ENCODE measurements at regions not wholly inside any gene's neighbourhood (a gene's known extent, or its start where the extent isn't known, plus 50 kb on each side); places are given as distances from the start of the nearest gene placed in this dataset.
"Not testable (repeated sequence)": the region's sequence is repeated elsewhere in the genome, so short reads cannot be mapped to it uniquely, and the experiment has no call there.

DNA sequence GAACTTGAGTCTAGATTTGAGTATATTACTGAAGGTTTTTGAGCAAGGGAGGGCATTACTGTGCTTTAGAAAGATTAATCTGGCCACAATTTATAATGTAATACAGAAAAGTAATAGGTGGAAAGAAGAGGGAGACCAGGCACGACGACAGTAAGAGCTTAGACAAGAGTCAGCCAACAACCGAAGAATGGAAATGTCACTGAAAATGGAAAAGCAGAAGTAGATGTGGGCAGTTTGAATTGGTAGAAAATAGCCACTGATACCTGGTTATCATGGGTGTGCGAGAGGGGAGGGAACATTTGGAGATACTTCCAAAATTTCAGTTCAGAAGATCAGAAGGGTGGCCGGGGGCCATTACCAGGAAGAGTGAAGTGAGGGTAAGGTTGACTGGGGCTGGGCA lies 339.1 kb downstream of the UTRN start:
- no peak overlapping the region for H2AFZ ChIP-seq (ENCODE audit: low read depth, low read length)
- no peaks in the 10 kb centered on the region for H3K4me1 ChIP-seq (ENCODE audit: insufficient read depth, low read length)
- H3K27me3 ChIP-seq (ENCODE audit: insufficient read depth, low read length): no peaks in the 10 kb centered on the region
- H3K4me3 ChIP-seq (ENCODE audit: low read length): no peak overlapping the region
- H3K9me3 ChIP-seq (ENCODE audit: low read length): no peaks in the 10 kb centered on the region
- no peaks in the 10 kb centered on the region for H3K36me3 ChIP-seq (ENCODE audit: insufficient read depth, low read length)

DNA sequence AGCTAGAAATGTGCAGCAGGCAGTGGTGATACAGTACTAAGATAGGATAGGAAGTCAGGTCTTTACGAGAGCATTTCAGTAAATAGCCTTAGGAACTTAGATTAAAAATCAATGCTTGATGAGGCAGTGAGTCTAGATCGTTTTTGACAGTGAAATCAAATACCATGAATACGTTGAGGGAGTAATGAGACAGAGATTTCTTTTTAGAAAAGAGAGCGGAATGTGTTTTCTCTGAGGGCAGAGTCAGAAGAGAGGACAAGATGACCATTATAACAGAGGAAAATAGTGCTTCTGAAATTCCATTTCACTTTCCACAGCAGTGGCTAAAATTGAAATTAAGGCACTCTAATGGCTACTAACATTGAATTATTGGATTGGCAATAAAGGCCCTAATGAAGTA lies 339.6 kb downstream of the UTRN start:
- no peaks in the 10 kb centered on the region for H3K27me3 ChIP-seq (ENCODE audit: insufficient read depth, low read length)
- no peak overlapping the region for H3K4me3 ChIP-seq (ENCODE audit: low read length)
- H3K4me1 ChIP-seq (ENCODE audit: insufficient read depth, low read length): no peaks in the 10 kb centered on the region

DNA sequence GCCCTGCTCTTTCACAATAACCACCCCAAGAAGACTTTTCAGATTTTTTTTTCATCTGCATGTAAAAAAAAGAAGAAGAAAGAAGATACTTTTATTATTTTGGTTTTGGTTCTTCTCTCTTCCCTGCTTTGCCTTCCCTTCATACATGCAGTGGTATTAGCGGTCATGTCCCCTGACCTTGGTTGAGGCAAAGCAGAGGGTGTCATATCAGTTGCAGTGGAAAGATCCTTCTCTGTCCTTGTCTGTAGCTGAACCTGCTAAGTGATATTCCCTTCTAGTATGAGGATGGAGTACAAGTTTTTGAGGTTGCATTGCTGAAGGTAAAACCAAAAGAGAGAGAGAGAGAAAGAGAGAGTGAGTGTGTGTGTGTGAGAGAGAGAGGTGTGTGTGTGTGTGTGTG lies 345.7 kb downstream of the UTRN start:
- no peak overlapping the region for H2AFZ ChIP-seq (ENCODE audit: low read depth, low read length)
- no peaks in the 10 kb centered on the region for H3K9me3 ChIP-seq (ENCODE audit: low read length)
- H3K36me3 ChIP-seq (ENCODE audit: insufficient read depth, low read length): no peaks in the 10 kb centered on the region
- no peaks in the 10 kb centered on the region for H3K27me3 ChIP-seq (ENCODE audit: insufficient read depth, low read length)
- no peak overlapping the region for H3K4me3 ChIP-seq (ENCODE audit: low read length)
- no peaks in the 10 kb centered on the region for H3K4me1 ChIP-seq (ENCODE audit: insufficient read depth, low read length)

More for the DNA sequence above, 339.6 kb downstream of the UTRN start:
- Histone ChIP-seq H2AFZ (ENCODE audit: low read depth, low read length) (no peak overlapping the region), H3K36me3 (ENCODE audit: insufficient read depth, low read length) (no peaks in the 10 kb centered on the region), H3K9me3 (ENCODE audit: low read length) (no peaks in the 10 kb centered on the region)

DNA sequence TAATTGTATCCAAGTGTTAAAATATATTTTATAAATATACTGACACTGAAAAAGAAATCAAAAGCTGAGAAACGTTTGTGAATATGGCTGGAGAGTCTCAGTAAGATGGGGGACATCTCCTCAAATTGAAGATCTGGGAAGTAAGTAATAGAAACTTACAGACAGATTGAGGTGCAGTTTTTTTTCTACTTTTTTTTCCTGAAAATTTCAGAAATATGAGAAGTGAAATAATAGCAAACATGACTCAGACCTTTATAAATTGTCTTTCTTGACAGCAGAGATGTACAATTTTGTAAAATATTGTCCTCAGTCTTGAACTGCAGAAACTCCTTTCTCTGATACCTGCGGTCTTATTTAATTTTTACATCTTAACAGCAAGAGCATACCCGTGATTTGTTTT lies 347.1 kb downstream of the UTRN start:
- no peak overlapping the region for H2AFZ ChIP-seq (ENCODE audit: low read depth, low read length)
- no peaks in the 10 kb centered on the region for H3K27me3 ChIP-seq (ENCODE audit: insufficient read depth, low read length)
- H3K4me1 ChIP-seq (ENCODE audit: insufficient read depth, low read length): no peaks in the 10 kb centered on the region
- H3K36me3 ChIP-seq (ENCODE audit: insufficient read depth, low read length): no peaks in the 10 kb centered on the region
- H3K9me3 ChIP-seq (ENCODE audit: low read length): no peaks in the 10 kb centered on the region
- H3K4me3 ChIP-seq (ENCODE audit: low read length): no peak overlapping the region

DNA sequence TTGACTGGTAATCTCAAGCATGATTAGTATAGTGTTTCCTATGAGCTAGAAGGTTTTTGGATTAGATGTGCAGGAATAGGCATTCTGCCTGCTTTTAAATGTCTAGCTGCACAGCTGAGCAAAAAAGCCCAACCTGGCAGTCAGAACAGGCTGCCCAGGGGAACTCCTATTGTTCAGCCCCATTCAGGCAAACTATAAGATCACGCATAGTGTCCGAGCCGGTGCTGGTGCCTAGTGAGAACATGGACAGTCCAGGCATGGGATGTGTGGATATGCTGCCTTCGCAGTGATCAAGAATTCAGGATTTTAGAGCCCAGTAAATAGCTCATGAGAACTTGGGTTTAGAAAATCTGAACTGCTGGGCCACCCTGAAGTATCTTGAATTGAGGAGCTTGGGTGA lies 348.8 kb downstream of the UTRN start:
- H3K4me1 ChIP-seq (ENCODE audit: insufficient read depth, low read length): no peaks in the 10 kb centered on the region
- H3K27me3 ChIP-seq (ENCODE audit: insufficient read depth, low read length): no peaks in the 10 kb centered on the region
- H2AFZ ChIP-seq (ENCODE audit: low read depth, low read length): no peak overlapping the region
- H3K4me3 ChIP-seq (ENCODE audit: low read length): no peak overlapping the region
- no peaks in the 10 kb centered on the region for H3K36me3 ChIP-seq (ENCODE audit: insufficient read depth, low read length)
- no peaks in the 10 kb centered on the region for H3K9me3 ChIP-seq (ENCODE audit: low read length)

DNA sequence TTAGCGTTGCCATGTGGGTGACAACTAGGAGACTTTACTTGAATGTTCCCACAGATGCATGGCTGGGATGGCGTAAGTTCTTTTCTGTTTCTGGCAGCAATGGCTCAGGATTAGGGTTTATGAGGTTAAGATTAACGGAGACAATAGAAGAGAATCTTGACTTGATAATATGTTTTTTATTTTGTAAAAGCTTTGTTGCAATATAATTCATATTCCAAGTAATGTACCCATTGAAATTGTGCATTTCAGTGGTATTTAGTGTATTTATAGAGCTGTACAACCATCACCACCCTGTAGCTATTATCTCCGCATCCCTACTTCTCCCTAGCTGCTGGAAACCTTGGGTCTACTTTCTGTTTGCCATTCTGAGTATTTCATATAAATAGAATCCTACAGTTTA lies 349.2 kb downstream of the UTRN start:
- no peaks in the 10 kb centered on the region for H3K4me1 ChIP-seq (ENCODE audit: insufficient read depth, low read length)
- no peaks in the 10 kb centered on the region for H3K27me3 ChIP-seq (ENCODE audit: insufficient read depth, low read length)
- H3K4me3 ChIP-seq (ENCODE audit: low read length): no peak overlapping the region
- no peak overlapping the region for H2AFZ ChIP-seq (ENCODE audit: low read depth, low read length)
- H3K36me3 ChIP-seq (ENCODE audit: insufficient read depth, low read length): no peaks in the 10 kb centered on the region
- no peaks in the 10 kb centered on the region for H3K9me3 ChIP-seq (ENCODE audit: low read length)

DNA sequence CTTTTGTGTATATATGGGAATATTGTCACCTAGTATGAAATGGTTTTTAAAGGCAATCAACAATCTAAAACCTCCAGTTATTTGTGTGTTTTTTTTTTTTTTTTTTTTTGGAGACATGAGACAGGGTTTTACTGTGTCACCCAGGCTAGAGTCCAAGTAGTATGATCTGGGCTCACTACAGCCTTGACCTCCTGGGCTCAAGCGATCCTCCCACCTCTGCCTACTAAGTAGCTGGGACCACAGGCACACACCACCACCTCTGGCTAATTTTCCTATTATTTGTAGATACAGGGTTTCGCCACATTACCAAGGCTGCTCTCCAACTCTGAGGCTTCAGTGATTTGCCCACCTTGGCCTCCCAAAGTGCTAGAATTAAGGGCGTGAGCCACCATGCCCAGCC lies 349.9 kb downstream of the UTRN start:
- H2AFZ ChIP-seq (ENCODE audit: low read depth, low read length): no peak overlapping the region
- no peaks in the 10 kb centered on the region for H3K27me3 ChIP-seq (ENCODE audit: insufficient read depth, low read length)
- H3K4me1 ChIP-seq (ENCODE audit: insufficient read depth, low read length): no peaks in the 10 kb centered on the region
- H3K4me3 ChIP-seq (ENCODE audit: low read length): no peak overlapping the region
- H3K9me3 ChIP-seq (ENCODE audit: low read length): no peaks in the 10 kb centered on the region
- no peaks in the 10 kb centered on the region for H3K36me3 ChIP-seq (ENCODE audit: insufficient read depth, low read length)

DNA sequence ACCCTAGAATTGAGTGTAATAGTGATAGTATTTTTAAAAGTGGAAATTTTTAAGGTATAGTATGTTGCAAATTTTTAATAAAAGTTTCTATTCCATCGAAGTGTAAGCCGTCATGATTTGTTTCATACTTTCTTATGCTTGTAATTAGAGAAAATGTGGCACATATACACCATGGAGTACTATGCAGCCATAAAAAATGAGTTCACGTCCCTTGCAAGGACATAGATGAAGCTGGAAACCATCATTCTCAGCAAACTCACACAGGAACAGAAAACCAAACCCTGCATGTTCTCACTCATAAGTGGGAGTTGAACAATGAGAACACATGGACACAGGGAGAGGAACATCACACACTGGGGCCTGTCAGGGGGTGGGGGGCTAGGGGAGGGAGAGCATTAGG lies 350.9 kb downstream of the UTRN start:
- H3K36me3 ChIP-seq (ENCODE audit: insufficient read depth, low read length); H3K27me3 ChIP-seq (ENCODE audit: insufficient read depth, low read length); H3K4me3 ChIP-seq (ENCODE audit: low read length); H3K9me3 ChIP-seq (ENCODE audit: low read length); H2AFZ ChIP-seq (ENCODE audit: low read depth, low read length); H3K4me1 ChIP-seq (ENCODE audit: insufficient read depth, low read length): not testable (repeated sequence)

DNA sequence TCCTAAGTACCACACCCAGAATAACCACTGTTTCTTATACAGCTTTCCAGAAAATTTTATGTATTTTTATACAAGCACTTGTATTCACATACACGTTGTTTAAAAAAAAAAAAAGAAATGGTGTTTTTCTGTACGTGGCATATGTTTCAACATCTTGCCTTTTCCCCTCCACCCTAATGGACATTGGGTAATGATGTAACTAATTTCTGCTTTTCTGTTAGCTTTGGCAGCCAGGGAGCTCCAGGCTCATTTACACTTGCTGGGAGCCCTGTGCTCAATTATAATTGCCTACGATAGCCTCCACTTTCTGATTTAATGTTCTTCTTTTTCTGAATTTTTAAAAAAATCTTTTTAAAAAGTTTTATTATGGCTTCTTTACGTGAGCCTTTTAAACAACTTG lies 352.4 kb downstream of the UTRN start:
- Histone ChIP-seq H3K4me3 (ENCODE audit: low read length) (no peak overlapping the region), H3K9me3 (ENCODE audit: low read length) (no peaks in the 10 kb centered on the region), H3K4me1 (ENCODE audit: insufficient read depth, low read length) (no peaks in the 10 kb centered on the region), H3K36me3 (ENCODE audit: insufficient read depth, low read length) (no peaks in the 10 kb centered on the region), H2AFZ (ENCODE audit: low read depth, low read length) (no peak overlapping the region), H3K27me3 (ENCODE audit: insufficient read depth, low read length) (no peaks in the 10 kb centered on the region)

DNA sequence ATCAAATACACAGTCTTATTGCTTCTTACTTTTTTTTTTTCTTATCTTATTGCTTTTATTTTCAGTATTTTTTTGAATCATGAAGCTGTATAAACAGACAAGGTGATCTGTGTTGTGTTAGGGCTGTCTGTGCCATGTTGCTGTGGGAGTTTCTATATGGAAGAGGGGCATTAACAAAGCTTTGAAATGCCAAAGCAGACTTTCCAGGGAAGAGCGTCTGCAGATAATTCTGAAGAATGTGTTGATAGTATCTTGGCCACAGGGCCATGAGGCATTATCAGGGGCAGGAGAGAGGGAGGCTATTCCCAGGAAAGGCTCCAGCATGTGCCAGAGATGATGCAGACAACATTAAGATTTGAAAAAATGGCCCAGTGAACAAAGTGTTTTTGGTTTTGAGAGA lies 354.5 kb downstream of the UTRN start:
- H2AFZ ChIP-seq (ENCODE audit: low read depth, low read length): no peak overlapping the region
- H3K36me3 ChIP-seq (ENCODE audit: insufficient read depth, low read length): no peaks in the 10 kb centered on the region

DNA sequence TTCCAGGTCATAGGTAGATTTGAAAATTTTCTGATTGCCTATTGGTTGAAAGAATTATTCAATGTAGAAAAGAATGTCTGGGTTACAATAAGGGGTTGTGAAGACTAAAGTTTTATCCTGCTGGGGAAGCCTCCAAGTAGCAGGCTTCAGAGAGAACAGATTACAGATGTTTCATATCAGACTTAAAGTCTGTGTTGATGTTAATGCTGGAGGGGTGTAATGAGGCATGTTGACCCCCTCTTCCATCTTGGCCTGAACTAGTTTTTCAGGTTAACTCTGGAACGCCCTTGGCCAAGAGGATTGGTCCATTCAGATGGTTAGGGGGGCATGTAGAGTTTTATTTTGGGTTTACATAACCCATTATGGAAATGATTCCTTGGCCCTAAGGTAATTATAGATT lies 356.2 kb downstream of the UTRN start:
- Histone ChIP-seq H3K4me3 (ENCODE audit: low read length) (no peak overlapping the region), H2AFZ (ENCODE audit: low read depth, low read length) (no peak overlapping the region), H3K9me3 (ENCODE audit: low read length) (no peaks in the 10 kb centered on the region), H3K4me1 (ENCODE audit: insufficient read depth, low read length) (peaks cover 6% of the 10 kb centered on the region), H3K36me3 (ENCODE audit: insufficient read depth, low read length) (no peaks in the 10 kb centered on the region), H3K27me3 (ENCODE audit: insufficient read depth, low read length) (no peaks in the 10 kb centered on the region)

More for the DNA sequence above, 354.5 kb downstream of the UTRN start:
- Histone ChIP-seq H3K4me1 (ENCODE audit: insufficient read depth, low read length) (no peaks in the 10 kb centered on the region), H3K9me3 (ENCODE audit: low read length) (no peaks in the 10 kb centered on the region), H3K4me3 (ENCODE audit: low read length) (no peak overlapping the region), H3K27me3 (ENCODE audit: insufficient read depth, low read length) (no peaks in the 10 kb centered on the region)

DNA sequence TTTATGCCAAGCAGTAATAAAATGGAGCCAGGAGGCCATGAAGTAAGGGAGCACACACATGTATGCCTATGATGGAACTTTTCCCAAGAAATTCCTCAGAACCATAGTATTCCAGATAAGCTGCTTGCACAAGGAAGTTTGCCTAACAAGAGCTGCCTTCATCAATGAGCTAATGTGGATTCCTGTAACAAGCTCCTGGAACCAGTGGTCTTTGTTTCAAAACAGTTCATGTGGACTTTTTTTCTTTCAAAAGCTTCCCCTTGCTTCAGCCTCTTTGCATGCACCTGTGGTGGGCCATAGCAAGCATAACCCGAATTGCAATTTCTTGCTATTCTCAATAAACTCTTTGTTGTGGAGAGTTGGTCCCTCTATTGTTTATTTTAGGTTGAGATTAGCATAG lies 359.6 kb downstream of the UTRN start:
- Histone ChIP-seq H3K4me1 (ENCODE audit: insufficient read depth, low read length) (peaks cover 12% of the 10 kb centered on the region), H3K36me3 (ENCODE audit: insufficient read depth, low read length) (no peaks in the 10 kb centered on the region), H3K4me3 (ENCODE audit: low read length) (no peak overlapping the region), H3K27me3 (ENCODE audit: insufficient read depth, low read length) (no peaks in the 10 kb centered on the region), H2AFZ (ENCODE audit: low read depth, low read length) (no peak overlapping the region), H3K9me3 (ENCODE audit: low read length) (no peaks in the 10 kb centered on the region)

DNA sequence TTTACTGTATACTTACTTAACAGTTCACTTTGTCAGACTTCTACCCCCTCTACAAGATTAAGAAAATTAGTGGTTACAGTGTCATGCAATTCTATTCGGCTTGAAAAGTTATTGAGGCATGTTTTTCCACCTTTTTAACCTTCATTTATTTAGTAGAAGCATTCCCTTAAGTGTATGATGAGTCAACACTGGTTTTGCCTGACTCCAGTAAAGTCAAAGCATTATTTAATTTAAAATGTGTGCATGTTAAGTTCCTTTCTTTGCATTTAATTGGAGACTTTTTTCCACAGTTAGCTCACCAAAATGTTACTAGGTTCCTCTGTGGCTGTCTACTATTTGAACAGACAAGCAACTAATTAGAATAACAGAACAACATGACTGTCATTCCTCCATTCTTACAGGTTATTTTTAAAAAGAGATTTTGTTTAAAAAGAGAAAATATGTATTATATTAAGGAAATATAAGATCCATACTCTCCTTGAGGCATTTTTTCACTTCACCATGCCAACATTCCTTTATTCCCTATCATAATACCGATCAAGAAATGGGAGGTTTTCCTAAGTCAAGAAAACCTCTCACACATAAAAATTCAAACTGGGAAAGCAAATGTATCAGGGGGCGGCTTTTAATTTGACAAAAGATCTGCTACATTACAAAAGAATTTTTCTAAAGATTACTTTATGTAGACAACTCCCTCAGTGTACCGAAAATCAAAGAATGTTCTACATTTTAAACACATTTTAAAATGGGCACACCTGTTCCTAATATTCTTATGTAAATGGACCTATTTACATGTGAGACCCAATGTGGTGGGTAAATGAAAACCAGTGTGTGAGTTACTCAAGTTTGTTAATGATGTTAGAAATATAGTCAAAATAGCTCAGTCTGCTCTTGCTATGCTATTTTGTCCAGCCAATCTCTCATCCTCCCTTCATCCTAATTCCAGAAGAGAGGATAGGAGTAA lies 361.2 kb downstream of the UTRN start:
- Histone ChIP-seq H3K9me3 (ENCODE audit: low read length) (no peaks in the 10 kb centered on the region), H3K36me3 (ENCODE audit: insufficient read depth, low read length) (no peaks in the 10 kb centered on the region), H3K4me3 (ENCODE audit: low read length) (no peak overlapping the region), H3K27me3 (ENCODE audit: insufficient read depth, low read length) (no peaks in the 10 kb centered on the region), H2AFZ (ENCODE audit: low read depth, low read length) (no peak overlapping the region), H3K4me1 (ENCODE audit: insufficient read depth, low read length) (peaks cover 12% of the 10 kb centered on the region)

Measured in neuron (in vitro differentiated cells).